Psoas muscle (tissue), 7 donors: ENCODE measurements at regions not wholly inside any gene's neighbourhood (a gene's known extent, or its start where the extent isn't known, plus 50 kb on each side); places are given as distances from the start of the nearest gene placed in this dataset.
A peak's percentile ranks its signal among the peaks of the same experiment; 100 is the strongest.

Experiments used
- ATAC-seq, 4 donors: fragments of 200-7000 bp; cut with Tn5 transposase; one replicate each; pipeline ENCODE4 v1.9.1; 2020; ENCODE audit warnings: moderate library complexity in 3 of 4, mild to moderate bottlenecking in 2 of 4
- DNase-seq, 2 donors: peaks; one replicate each; pipeline ENCODE4 v3.0.0-alpha.2; 2020
- H3K27ac ChIP-seq: fragments of 200-600 bp; one replicate; pipeline ENCODE4 v1.8.0; 2022
- H3K27me3 ChIP-seq, 3 donors: fragments of 200-600 bp in 1 of 3; one replicate each; pipeline versions ENCODE4 v1.6.1 to v1.8.0; 2013 to 2022; ENCODE audit warnings: low read length in 2 of 3, mild to moderate bottlenecking in 2 of 3, moderate library complexity in 1 of 3; ENCODE audit not compliant: insufficient read depth in 3 of 3
- H3K36me3 ChIP-seq, 2 donors: fragments of 200-600 bp in 1 of 2; one replicate each; pipeline versions ENCODE4 v1.6.1 to v1.8.0; 2013 to 2022; ENCODE audit warnings: low read depth in 1 of 2, mild to moderate bottlenecking in 1 of 2, moderate library complexity in 1 of 2; ENCODE audit not compliant: insufficient read depth in 1 of 2
- H3K4me1 ChIP-seq: fragments of 200-600 bp; one replicate; pipeline ENCODE4 v1.8.0; 2022
- H3K4me3 ChIP-seq: fragments of 200-600 bp; one replicate; pipeline ENCODE4 v1.8.0; 2022; ENCODE audit warnings: mild to moderate bottlenecking
- H3K9me3 ChIP-seq: fragments of 200-600 bp; one replicate; pipeline ENCODE4 v1.8.0; 2022
- CTCF ChIP-seq: fragments of 200-600 bp; IDR thresholded peaks from one replicate; pipeline ENCODE4 v1.8.0; 2022; ENCODE audit warnings: antibody characterized with exemption
- WGBS, 3 donors: extraction: QIAGEN DNeasy Blood & Tissue Kit; methylation state at CpG; one replicate each; pipeline versions ENCODE4 v1.1.6 to v1.1.7; 2013; 5-methylcytosine and 5-hydroxymethylcytosine counted together
- intact Hi-C, 2 donors: fragments of 100-400 bp; cut with DNase I; formaldehyde crosslinking; loops; one replicate each; pipeline versions ENCODE4 v1.11.0 to v1.14.2; 2022
- donor health status: healthy with polysubstance abuse.
- donor health status: DM: no; HTN: no; CAD: no; lungs with moderate emphysema.
- donor health status: Bipolar disorder and iron deficiency.
- donor health status: healthy.
- donor health status: DM: yes; HTN: yes; CAD: no.
- donor health status: DM: no; HTN: no; CAD: no.
- donor health status: DM: yes; HTN: yes; CAD: no.

GRCh38 chr1:59012378-59012777, 228.5 kb upstream of the JUN start:
- intact Hi-C loops = no loop called here
- no peak for TF ChIP-seq CTCF
- Histone ChIP-seq H3K27me3 (no peaks in the 10 kb centered on the region), H3K4me1 (peaks cover 33% of the 10 kb centered on the region), H3K4me3 (no peak overlapping the region), H3K9me3 (no peaks in the 10 kb centered on the region), H3K36me3 (no peaks in the 10 kb centered on the region), H3K27ac (peak overlapping the region; percentile 83)
- DNase-seq = no peak
- WGBS, 3 donors = 90 to 95% (median 93%) methylated on average over 3 of the region's 3 CpGs
- no peak for ATAC-seq

GRCh38 chr1:59013276-59013927, 229.6 kb upstream of the JUN start:
- intact Hi-C loops = no loop called here
- peaks cover 28% of the 10 kb centered on the region for H3K4me1 ChIP-seq
- no peaks in the 10 kb centered on the region for H3K27me3 ChIP-seq
- H3K4me3 ChIP-seq = peak overlapping the region; percentile 53
- 10 to 23% (median 10%) methylated on average over 16 of the region's 16 CpGs for WGBS, 3 donors
- peak; percentile 49 to 73 for DNase-seq
- TF ChIP-seq CTCF = no peak
- H3K9me3 ChIP-seq = no peaks in the 10 kb centered on the region
- ATAC-seq = peak in 3 of 4 donors; percentile 40 to 68 (median 53)
- H3K36me3 ChIP-seq = no peaks in the 10 kb centered on the region
- H3K27ac ChIP-seq = peak overlapping the region; percentile 83

DNA sequence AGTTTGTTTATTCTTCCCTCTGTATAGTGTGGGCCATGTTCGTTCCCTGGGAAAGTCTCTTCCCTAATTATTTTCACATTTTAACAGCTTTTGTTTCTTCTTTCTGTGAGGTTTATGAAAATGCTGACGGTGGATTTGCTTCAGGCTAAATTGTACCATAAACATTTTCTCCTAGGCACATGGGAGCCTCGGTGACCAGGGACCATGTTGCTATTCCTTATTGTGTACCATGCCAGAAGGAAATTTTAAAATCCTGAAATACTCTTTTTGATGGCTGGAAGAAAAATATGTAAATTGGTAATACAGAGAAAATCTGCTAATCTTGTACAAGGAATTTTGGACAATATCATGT, 230.1 kb upstream of the JUN start:
- 17 to 34% (median 26%) methylated on average over 3 of the region's 3 CpGs for WGBS, 3 donors
- intact Hi-C loops = no loop called here
- no peak for DNase-seq

DNA sequence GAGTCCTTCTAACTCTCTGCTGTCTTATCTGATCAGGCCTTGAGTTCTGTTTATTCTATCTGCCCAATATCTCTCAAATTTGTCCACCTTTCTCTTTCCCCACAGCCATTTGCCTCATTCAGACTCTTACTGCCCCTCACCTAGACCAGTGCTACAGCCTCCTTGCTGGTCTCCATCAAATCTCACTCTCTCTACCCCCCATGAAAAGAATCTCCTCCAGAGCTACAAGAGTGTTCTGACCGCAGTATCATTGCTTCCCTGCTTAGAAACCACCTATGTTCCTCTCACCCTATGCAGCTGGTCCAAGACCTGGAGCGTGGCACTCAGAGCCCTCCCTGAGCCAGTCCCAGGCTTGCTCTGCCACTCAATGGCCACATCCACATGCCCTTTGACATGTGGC, 231.0 kb upstream of the JUN start:
- TF ChIP-seq CTCF = no peak
- intact Hi-C loops = loop anchor here in 1 of 2 donors (5.0 kb wide), 3 partner anchors 43 to 132 kb away; no protein-coding TSS in a partner anchor
- no peak overlapping the region for H3K4me3 ChIP-seq
- H3K36me3 ChIP-seq = no peaks in the 10 kb centered on the region
- no peaks in the 10 kb centered on the region for H3K9me3 ChIP-seq
- peaks cover 37% of the 10 kb centered on the region for H3K4me1 ChIP-seq
- no peak for ATAC-seq
- WGBS, 3 donors = 97 to 98% (median 98%) methylated on average over 2 of the region's 2 CpGs
- DNase-seq = no peak
- no peaks in the 10 kb centered on the region for H3K27me3 ChIP-seq
- H3K27ac ChIP-seq = peak overlapping the region; percentile 83

More for the DNA sequence above, 230.1 kb upstream of the JUN start:
- peaks cover 27% of the 10 kb centered on the region for H3K4me1 ChIP-seq
- no peak for TF ChIP-seq CTCF
- ATAC-seq = no peak
- H3K4me3 ChIP-seq = peak overlapping the region; percentile 53
- H3K9me3 ChIP-seq = no peaks in the 10 kb centered on the region
- no peaks in the 10 kb centered on the region for H3K36me3 ChIP-seq
- H3K27me3 ChIP-seq = no peaks in the 10 kb centered on the region
- peak overlapping the region; percentile 83 for H3K27ac ChIP-seq

DNA sequence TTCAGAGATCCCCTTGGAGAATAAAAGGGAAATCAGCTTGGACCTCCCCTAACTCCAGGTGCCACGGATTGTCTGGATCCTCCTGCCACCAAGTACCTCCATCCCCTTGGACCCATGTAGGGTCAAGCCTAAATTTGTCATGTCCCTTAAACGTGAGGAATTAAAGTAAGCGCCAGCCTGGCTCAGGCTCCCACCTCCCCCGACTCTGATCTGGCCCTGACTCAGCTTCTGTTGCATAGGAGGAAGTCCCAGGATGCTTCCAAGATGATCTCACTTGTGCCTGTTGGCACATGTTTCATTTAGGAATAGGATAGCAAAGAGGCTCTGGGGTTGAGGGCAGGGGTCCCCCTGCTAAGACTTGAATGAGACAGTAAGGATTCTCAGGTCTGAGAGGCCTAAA, 231.9 kb upstream of the JUN start:
- no peaks in the 10 kb centered on the region for H3K36me3 ChIP-seq
- WGBS, 3 donors = 24 to 35% (median 28%) methylated on average over 4 of the region's 4 CpGs
- no peak overlapping the region for H3K4me3 ChIP-seq
- H3K4me1 ChIP-seq = peaks cover 43% of the 10 kb centered on the region
- TF ChIP-seq CTCF = no peak
- intact Hi-C loops = loop anchor here in 1 of 2 donors (5.0 kb wide), 3 partner anchors 43 to 132 kb away; no protein-coding TSS in a partner anchor
- H3K27me3 ChIP-seq = no peaks in the 10 kb centered on the region
- ATAC-seq (peak in 1 of 4 donors; percentile 30), DNase-seq (no peak)
- no peak overlapping the region for H3K27ac ChIP-seq
- no peaks in the 10 kb centered on the region for H3K9me3 ChIP-seq
